ENCODE measurements at regions not wholly inside any gene's neighbourhood (a gene's known extent, or its start where the extent isn't known, plus 50 kb on each side); places are given as distances from the start of the nearest gene placed in this dataset.

- TF ChIP-seq CTCF (IDR thresholded peaks at IDR 0.05) = no peak
- TF ChIP-seq POLR2A (IDR thresholded peaks at IDR 0.05) = no peak
- no peaks in the 10 kb centered on the region for H3K27me3 ChIP-seq
- no peak overlapping the region for H3K27ac ChIP-seq
- H3K9me3 ChIP-seq = no peaks in the 10 kb centered on the region
- H3K36me3 ChIP-seq = no peaks in the 10 kb centered on the region
- H3K4me3 ChIP-seq = no peak overlapping the region
- intact Hi-C loops (cut with DNase I) = no loop called here
- H3K4me1 ChIP-seq = no peaks in the 10 kb centered on the region
- ATAC-seq (no peak), DNase-seq (no peak)
Measured at GRCh38 chr4:61027939-61028338, 172.2 kb upstream of the ADGRL3 start.

GRCh38 chr4:61036071-61036684, 163.9 kb upstream of the ADGRL3 start:
- TF ChIP-seq POLR2A (IDR thresholded peaks at IDR 0.05) = no peak
- TF ChIP-seq CTCF (IDR thresholded peaks at IDR 0.05) = no peak
- 53% methylated on average over 4 of the region's 4 CpGs for WGBS (ENCODE audit: insufficient coverage, low coverage, low lambda C conversion rate, missing lambda C conversion rate)
- ATAC-seq (no peak), DNase-seq (no peak)
- Histone ChIP-seq H3K27me3 (no peaks in the 10 kb centered on the region), H3K27ac (no peak overlapping the region), H3K36me3 (no peaks in the 10 kb centered on the region), H3K4me1 (no peaks in the 10 kb centered on the region), H3K4me3 (no peak overlapping the region), H3K9me3 (no peaks in the 10 kb centered on the region)
- intact Hi-C loops (cut with DNase I) = no loop called here

GRCh38 chr4:61041527-61041926, 158.6 kb upstream of the ADGRL3 start:
- ATAC-seq = no peak
- no peak for DNase-seq
- no peak overlapping the region for H3K27ac ChIP-seq
- TF ChIP-seq CTCF (IDR thresholded peaks at IDR 0.05) = no peak
- no peak for TF ChIP-seq POLR2A (IDR thresholded peaks at IDR 0.05)
- H3K9me3 ChIP-seq = no peaks in the 10 kb centered on the region
- 25% methylated on average over 2 of the region's 2 CpGs for WGBS (ENCODE audit: insufficient coverage, low coverage, low lambda C conversion rate, missing lambda C conversion rate)
- no peaks in the 10 kb centered on the region for H3K4me1 ChIP-seq
- H3K36me3 ChIP-seq = no peaks in the 10 kb centered on the region
- no peaks in the 10 kb centered on the region for H3K27me3 ChIP-seq
- intact Hi-C loops (cut with DNase I) = no loop called here
- H3K4me3 ChIP-seq = no peak overlapping the region

- intact Hi-C loops (cut with DNase I) = no loop called here
- no peak for TF ChIP-seq CTCF (IDR thresholded peaks at IDR 0.05)
- no peak for TF ChIP-seq POLR2A (IDR thresholded peaks at IDR 0.05)
- no peak overlapping the region for H3K27ac ChIP-seq
- DNase-seq (no peak), ATAC-seq (no peak)
- H3K9me3 ChIP-seq = no peaks in the 10 kb centered on the region
- no peaks in the 10 kb centered on the region for H3K36me3 ChIP-seq
- 80% methylated on average over 1 of the region's 1 CpG for WGBS (ENCODE audit: insufficient coverage, low coverage, low lambda C conversion rate, missing lambda C conversion rate)
- H3K4me3 ChIP-seq = no peak overlapping the region
- no peaks in the 10 kb centered on the region for H3K27me3 ChIP-seq
- H3K4me1 ChIP-seq = no peaks in the 10 kb centered on the region
Measured at GRCh38 chr4:61044837-61045236, 155.3 kb upstream of the ADGRL3 start.

GRCh38 chr4:61049018-61049417, 151.1 kb upstream of the ADGRL3 start:
- no peak for DNase-seq
- Histone ChIP-seq H3K36me3 (no peaks in the 10 kb centered on the region), H3K4me3 (no peak overlapping the region), H3K9me3 (no peaks in the 10 kb centered on the region), H3K27me3 (no peaks in the 10 kb centered on the region), H3K4me1 (no peaks in the 10 kb centered on the region), H3K27ac (no peak overlapping the region)
- intact Hi-C loops (cut with DNase I) = no loop called here
- no peak for TF ChIP-seq CTCF (IDR thresholded peaks at IDR 0.05)
- no peak for TF ChIP-seq POLR2A (IDR thresholded peaks at IDR 0.05)
- no peak for ATAC-seq

Measured in right lobe of liver (tissue), 6 donors.